SK-N-SH treated with all-trans-retinoic acid at 6 μM for 48 hours (cell line): ENCODE measurements at regions not wholly inside any gene's neighbourhood (a gene's known extent, or its start where the extent isn't known, plus 50 kb on each side); places are given as distances from the start of the nearest gene placed in this dataset.

ENCODE experiments used
- ATAC-seq: fragments of 200-7000 bp; cut with Tn5 transposase; 3 replicates; pipeline ENCODE4 v1.9.1; 2020; ENCODE audit warnings: mild to moderate bottlenecking, moderate library complexity
- ARNTL ChIP-seq: fragments of 450-650 bp; formaldehyde crosslinking; IDR thresholded peaks from 2 replicates; pipeline ENCODE4 v1.5.0; 2020; ENCODE audit warnings: low read depth, mild to moderate bottlenecking, moderate library complexity, borderline replicate concordance
- CREB5 ChIP-seq: fragments of 250-450 bp; sonication (Bioruptor Pico); IDR thresholded peaks from 2 replicates; pipeline ENCODE4 v1.5.1; 2020; ENCODE audit warnings: low read depth, mild to moderate bottlenecking, moderate library complexity
- CSDC2 ChIP-seq: fragments of 250-450 bp; sonication (Bioruptor Pico); IDR thresholded peaks from 2 replicates; pipeline ENCODE4 v1.5.0; 2020; ENCODE audit warnings: mild to moderate bottlenecking, moderate library complexity
- CSRNP3 ChIP-seq: fragments of 250-450 bp; sonication (Bioruptor Pico); IDR thresholded peaks from 2 replicates; pipeline ENCODE4 v1.5.1; 2021; ENCODE audit warnings: mild to moderate bottlenecking, moderate library complexity
- ESRRG ChIP-seq: fragments of 250-450 bp; sonication (Bioruptor Pico); IDR thresholded peaks from 2 replicates; pipeline ENCODE4 v1.6.1; 2021; ENCODE audit warnings: mild to moderate bottlenecking
- GLIS3 ChIP-seq: fragments of 250-450 bp; sonication (Bioruptor Pico); IDR thresholded peaks from 2 replicates; pipeline ENCODE4 v1.5.0; 2020; ENCODE audit warnings: mild to moderate bottlenecking, moderate library complexity
- ISL1 ChIP-seq: fragments of 250-450 bp; sonication (Bioruptor Pico); IDR thresholded peaks from 2 replicates; pipeline ENCODE4 v2.1.2; 2022; ENCODE audit warnings: mild to moderate bottlenecking, moderate library complexity
- OSR1 ChIP-seq: fragments of 250-450 bp; sonication (Bioruptor Pico); IDR thresholded peaks from 2 replicates; pipeline ENCODE4 v1.8.0; 2022; ENCODE audit warnings: moderate library complexity, mild to moderate bottlenecking, inconsistent platforms
- PATZ1 ChIP-seq: fragments of 250-450 bp; sonication (Bioruptor Pico); IDR thresholded peaks from 2 replicates; pipeline ENCODE4 v1.8.0; 2020; ENCODE audit warnings: mild to moderate bottlenecking, moderate library complexity, borderline replicate concordance
- POU6F1 ChIP-seq: fragments of 250-450 bp; sonication (Bioruptor Pico); IDR thresholded peaks from 2 replicates; pipeline ENCODE4 v1.8.0; 2021; ENCODE audit warnings: low read depth, mild to moderate bottlenecking, moderate library complexity, borderline replicate concordance
- PPARA ChIP-seq: fragments of 250-450 bp; sonication (Bioruptor Pico); IDR thresholded peaks from 2 replicates; pipeline ENCODE4 v1.5.0; 2020; ENCODE audit warnings: mild to moderate bottlenecking, borderline replicate concordance
- RARB ChIP-seq: fragments of 250-450 bp; sonication (Bioruptor Pico); IDR thresholded peaks from 2 replicates; pipeline ENCODE4 v1.8.0; 2021; ENCODE audit warnings: mild to moderate bottlenecking, moderate library complexity
- SNAI2 ChIP-seq: fragments of 250-450 bp; sonication (Bioruptor Pico); IDR thresholded peaks from 2 replicates; pipeline ENCODE4 v1.5.0; 2020; ENCODE audit warnings: mild to moderate bottlenecking, moderate library complexity
- TCF4 ChIP-seq: fragments of 250-450 bp; sonication (Bioruptor Pico); IDR thresholded peaks from 2 replicates; pipeline ENCODE4 v1.8.0; 2021; ENCODE audit warnings: mild to moderate bottlenecking, moderate library complexity, borderline replicate concordance
- TOX ChIP-seq: fragments of 250-450 bp; sonication (Bioruptor Pico); IDR thresholded peaks from 2 replicates; pipeline ENCODE4 v1.8.0; 2021; ENCODE audit warnings: mild to moderate bottlenecking, moderate library complexity, borderline replicate concordance
- TSHZ2 ChIP-seq: fragments of 250-450 bp; sonication (Bioruptor Pico); IDR thresholded peaks from 2 replicates; pipeline ENCODE4 v1.5.0; 2020; ENCODE audit warnings: mild to moderate bottlenecking, moderate library complexity
- ZC3H10 ChIP-seq: fragments of 250-450 bp; sonication (Bioruptor Pico); IDR thresholded peaks from 2 replicates; pipeline ENCODE4 v1.5.1; 2021; ENCODE audit warnings: mild to moderate bottlenecking, moderate library complexity
- ZFP3 ChIP-seq: fragments of 250-450 bp; sonication (Bioruptor Pico); IDR thresholded peaks from 2 replicates; pipeline ENCODE4 v1.5.0; 2020; ENCODE audit warnings: mild to moderate bottlenecking, moderate library complexity
- ZFP30 ChIP-seq: fragments of 450-650 bp; formaldehyde crosslinking; IDR thresholded peaks from 2 replicates; pipeline ENCODE4 v1.5.0; 2022; ENCODE audit warnings: mild to moderate bottlenecking, moderate library complexity
- ZNF565 ChIP-seq: fragments of 450-650 bp; formaldehyde crosslinking; conservative IDR thresholded peaks from 2 replicates; pipeline ENCODE4 v1.5.0; 2020; ENCODE audit warnings: low read depth, mild to moderate bottlenecking, moderate library complexity
- ZNF8 ChIP-seq: fragments of 450-650 bp; formaldehyde crosslinking; IDR thresholded peaks from 2 replicates; pipeline ENCODE4 v1.5.0; 2020; ENCODE audit warnings: mild to moderate bottlenecking, moderate library complexity

GRCh38 chr12:24469089-24469488 is 479.8 kb downstream of the BCAT1 start (continued):
- TF ChIP-seq PATZ1: no peak
- TF ChIP-seq ZFP30 (CRISPR knock-in tag): no peak
- TF ChIP-seq ZC3H10: no peak
- TF ChIP-seq GLIS3 (CRISPR knock-in tag): no peak
- TF ChIP-seq ESRRG (CRISPR knock-in tag): no peak
- no peak for TF ChIP-seq ZNF8
- TF ChIP-seq CREB5: no peak
- TF ChIP-seq SNAI2: no peak

- TF ChIP-seq OSR1 (CRISPR knock-in tag): no peak
- no peak for TF ChIP-seq SNAI2
- TF ChIP-seq TSHZ2 (CRISPR knock-in tag): no peak
- no peak for TF ChIP-seq CSRNP3 (CRISPR knock-in tag)
- no peak for TF ChIP-seq ZFP3 (CRISPR knock-in tag)
- no peak for TF ChIP-seq ZFP30 (CRISPR knock-in tag)
- no peak for ATAC-seq
These were observed 481.7 kb downstream of the BCAT1 start for GRCh38 chr12:24467226-24467625.

GRCh38 chr12:24463375-24463774 is 485.5 kb downstream of the BCAT1 start:
- no peak for TF ChIP-seq ZFP3 (CRISPR knock-in tag)
- TF ChIP-seq, all 23 proteins: peak for 0
- no peak for ATAC-seq

- ATAC-seq: no peak
- no peak for TF ChIP-seq OSR1 (CRISPR knock-in tag)
- no peak for TF ChIP-seq ZC3H10
- TF ChIP-seq ESRRG (CRISPR knock-in tag): no peak
- TF ChIP-seq CSRNP3 (CRISPR knock-in tag): no peak
- no peak for TF ChIP-seq RARB (CRISPR knock-in tag)
- TF ChIP-seq ISL1: no peak
- no peak for TF ChIP-seq GLIS3 (CRISPR knock-in tag)
- no peak for TF ChIP-seq PPARA (CRISPR knock-in tag)
- no peak for TF ChIP-seq CSDC2
- TF ChIP-seq TCF4 (CRISPR knock-in tag): no peak
- TF ChIP-seq ARNTL (CRISPR knock-in tag): no peak
- TF ChIP-seq TSHZ2 (CRISPR knock-in tag): no peak
- no peak for TF ChIP-seq TOX (CRISPR knock-in tag)
- no peak for TF ChIP-seq ZNF565
- no peak for TF ChIP-seq PATZ1
- no peak for TF ChIP-seq ZFP3 (CRISPR knock-in tag)
- TF ChIP-seq POU6F1: no peak
- no peak for TF ChIP-seq ZNF8
These were observed 486.0 kb downstream of the BCAT1 start for GRCh38 chr12:24462946-24463345.
